SH-SY5Y (cell line): ENCODE measurements at regions not wholly inside any gene's neighbourhood (a gene's known extent, or its start where the extent isn't known, plus 50 kb on each side); places are given as distances from the start of the nearest gene placed in this dataset.

Experiments used
- GATA2 ChIP-seq: IDR thresholded peaks from 2 replicates; pipeline ENCODE4 v1.6.1; 2011; ENCODE audit warnings: mild to moderate bottlenecking, low read depth, low read length
- GATA3 ChIP-seq: IDR thresholded peaks from 2 replicates; pipeline ENCODE4 v1.6.1; 2011; ENCODE audit warnings: low read depth, mild to moderate bottlenecking, low read length, moderate library complexity

DNA sequence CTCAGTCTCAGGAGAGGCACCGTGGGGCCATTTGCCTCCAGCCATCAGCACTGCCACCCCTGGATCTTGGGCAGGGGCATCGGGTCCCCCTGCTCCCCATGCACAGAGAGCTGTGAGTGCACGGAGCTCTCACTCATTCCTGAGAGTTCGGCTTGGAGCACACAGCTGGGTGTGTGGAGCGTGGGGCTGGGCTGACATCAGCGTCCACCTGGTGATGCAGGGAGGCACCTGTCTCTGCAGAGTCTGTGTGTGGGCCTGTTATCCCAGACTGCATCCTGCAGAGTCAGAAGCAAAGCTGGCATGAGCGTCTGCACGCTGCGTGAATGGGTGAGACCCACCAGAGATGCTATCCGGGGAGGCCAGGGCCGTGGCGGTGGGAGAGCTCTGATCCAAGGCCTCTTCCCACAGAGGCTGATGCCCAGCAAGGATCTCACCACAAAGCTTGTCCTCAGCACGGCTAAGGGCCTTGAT, 248.8 kb upstream of the AFDN start:
- TF ChIP-seq GATA2 (no peak), GATA3 (no peak)

DNA sequence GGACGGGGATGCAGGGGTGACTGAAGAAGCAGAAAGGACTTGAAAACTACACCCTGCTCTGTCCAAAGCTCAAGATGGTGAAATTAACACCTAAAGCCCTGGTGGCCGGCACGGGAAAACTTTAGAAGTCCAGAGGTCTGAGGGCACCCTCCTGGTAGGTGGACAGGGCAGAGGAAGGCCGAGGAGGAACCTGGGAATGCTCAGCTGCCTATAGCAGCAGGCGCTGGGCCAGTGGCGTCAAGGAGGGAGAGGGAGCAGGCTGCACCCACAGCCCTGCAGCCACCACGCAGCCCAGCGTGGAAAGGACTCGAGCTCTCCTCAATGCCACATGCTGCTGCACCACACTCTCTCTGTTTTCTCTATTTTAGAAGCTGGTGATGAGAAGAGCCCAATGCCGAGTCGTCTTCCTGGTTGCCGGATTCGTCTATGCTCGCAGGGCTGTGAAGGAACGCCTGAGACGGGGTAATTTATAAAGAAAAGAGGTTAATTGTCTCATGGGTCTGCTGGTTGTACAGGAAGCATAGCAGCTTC, 248.3 kb upstream of the AFDN start:
- TF ChIP-seq GATA3: no peak
- no peak for TF ChIP-seq GATA2

DNA sequence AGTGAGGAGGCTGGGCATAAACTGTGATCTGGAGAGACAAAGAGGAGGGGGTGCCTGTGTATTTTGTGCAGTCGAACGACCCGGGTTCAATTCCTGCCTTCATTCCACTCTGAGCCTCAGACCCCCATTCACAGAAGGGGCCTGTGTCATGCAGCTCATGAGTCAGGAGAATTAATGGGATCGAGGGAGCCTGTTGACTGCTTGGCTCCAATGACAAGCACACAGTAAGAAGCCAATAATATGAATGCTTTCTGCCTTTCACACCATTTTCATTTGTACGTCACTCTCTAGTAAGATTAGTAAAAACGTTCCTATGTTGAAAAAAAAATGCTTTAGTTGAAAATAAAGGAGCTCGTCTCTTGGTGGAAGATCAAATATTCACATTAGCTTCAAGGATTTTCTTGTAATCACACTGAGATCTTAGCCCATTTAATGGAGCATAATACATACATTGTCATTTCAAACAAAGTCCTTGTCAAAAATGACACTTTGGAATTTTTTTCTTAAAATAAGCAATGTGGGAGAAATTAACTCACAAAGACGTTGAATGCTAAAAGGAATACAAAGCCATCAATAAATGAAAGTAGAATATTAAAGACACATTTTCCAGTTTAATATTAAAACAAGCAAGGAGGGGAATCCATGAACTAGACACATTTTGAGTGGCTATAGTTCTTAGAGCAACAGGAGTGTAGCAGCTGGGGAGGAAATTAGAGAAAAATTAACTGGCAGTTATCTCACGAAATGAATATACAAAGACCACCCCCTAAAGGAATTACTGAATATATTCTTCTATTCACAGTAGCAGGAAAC, 246.7 kb upstream of the AFDN start:
- no peak for TF ChIP-seq GATA2

GRCh38 chr6:167580619-167580911, 246.1 kb upstream of the AFDN start:
- TF ChIP-seq GATA2: no peak
- TF ChIP-seq GATA3: no peak

DNA sequence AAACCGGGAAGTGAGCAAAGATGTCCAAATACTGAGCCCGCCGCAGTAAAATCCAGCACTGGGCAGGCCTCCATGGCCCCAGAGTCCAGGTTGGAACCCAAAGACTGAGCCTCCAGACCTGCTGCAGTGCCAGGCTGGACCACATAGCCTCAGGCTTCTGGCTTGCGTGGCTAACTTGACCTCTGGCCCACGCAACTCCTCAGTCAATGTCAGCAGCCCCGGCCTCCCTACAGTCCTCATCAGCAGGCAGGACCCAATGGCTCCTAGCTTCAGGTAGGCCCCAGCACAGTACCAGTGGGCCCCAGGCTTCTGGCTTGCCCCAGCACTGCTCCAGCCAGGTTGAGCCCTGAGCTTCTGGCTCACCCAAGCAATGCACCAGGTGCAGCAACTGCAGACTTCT, 245.1 kb upstream of the AFDN start:
- TF ChIP-seq GATA3 (no peak), GATA2 (no peak)

- TF ChIP-seq GATA3: no peak
Measured at GRCh38 chr6:167583412-167583811, 243.3 kb upstream of the AFDN start.

DNA sequence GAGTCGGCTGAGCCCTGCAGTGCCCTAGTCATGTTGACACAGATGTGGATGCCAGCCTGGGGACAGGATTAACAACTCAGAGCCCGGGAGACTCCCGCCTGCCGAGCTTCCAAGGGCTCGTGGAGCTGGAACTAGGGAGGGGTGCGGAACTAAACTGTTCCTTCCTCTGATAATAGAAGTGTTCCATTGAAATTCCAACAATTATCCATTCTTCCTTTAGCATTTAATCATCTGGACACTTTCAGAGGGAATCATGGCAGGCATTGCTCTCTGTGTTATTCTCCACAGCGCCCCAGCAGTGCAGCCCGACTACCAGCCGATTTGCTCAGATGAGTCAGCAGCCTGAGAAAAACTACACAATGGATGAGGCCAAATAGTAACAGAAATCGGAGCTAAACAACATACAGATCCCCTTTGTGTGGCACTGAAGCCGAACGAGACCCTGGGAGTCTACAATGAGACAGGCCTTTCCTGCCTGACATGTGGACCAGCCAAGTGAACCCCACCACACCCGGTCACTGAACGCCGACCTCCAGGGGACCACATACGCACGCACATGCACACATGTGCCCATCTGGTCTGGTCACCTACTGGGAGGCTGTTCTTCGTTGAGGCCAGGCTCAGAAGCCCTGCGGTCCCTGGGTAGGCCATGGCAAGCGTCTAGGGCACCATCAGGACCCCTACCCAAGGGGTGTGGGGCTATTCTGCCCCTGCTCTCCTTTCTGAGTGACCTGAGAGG, 238.4 kb upstream of the AFDN start:
- TF ChIP-seq GATA3 (no peak), GATA2 (no peak)

DNA sequence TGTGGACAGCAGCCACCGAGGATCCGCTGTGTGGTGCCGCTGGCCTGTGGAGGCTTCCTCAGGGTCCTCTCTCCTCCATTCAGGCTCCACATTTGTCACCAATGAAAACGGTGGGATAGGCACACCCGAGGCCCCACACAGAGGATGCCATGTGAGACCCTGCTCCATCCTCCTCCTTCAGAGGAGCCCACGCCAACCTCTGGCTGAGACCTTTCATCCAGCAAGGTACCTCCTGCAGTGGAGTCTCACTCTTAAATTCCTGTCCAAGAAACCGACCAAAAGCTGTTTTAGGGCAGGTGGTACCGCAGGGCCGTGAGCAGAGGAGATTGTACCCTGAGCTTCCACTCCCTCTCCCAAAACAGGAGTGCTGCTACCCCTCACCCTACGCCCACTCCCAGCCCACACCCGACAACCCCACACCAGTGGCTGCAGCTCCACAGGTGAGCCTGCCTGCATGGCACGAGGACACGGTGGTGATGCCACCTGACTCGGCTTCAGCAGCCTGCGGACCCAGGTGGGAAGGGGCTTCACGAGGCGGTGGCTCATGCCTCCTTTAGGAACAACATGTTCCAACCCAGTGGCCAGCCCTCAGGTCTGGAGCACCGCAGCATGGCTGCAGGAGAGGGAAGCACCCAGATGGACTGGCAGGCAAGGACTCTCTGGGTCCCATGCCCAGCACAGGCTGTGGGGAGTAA, 237.6 kb upstream of the AFDN start:
- TF ChIP-seq GATA3 (no peak), GATA2 (no peak)

GRCh38 chr6:167589615-167589940, 237.1 kb upstream of the AFDN start:
- TF ChIP-seq GATA2 (no peak), GATA3 (no peak)

DNA sequence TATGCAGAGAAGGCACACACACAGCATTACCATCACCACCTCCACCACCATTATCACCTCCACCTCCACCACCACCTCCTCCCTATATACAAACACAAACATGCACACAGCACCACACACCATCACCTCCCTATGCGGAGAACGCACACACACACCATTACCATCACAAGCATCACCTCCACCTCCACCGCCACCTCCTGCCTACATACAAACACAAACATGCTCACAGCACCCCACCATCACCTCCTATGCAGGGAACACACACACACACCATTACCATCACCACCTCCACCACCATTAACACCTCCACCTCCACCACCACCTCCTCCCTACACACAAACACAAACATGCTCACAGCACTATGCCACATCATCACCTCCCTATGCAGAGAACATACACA, 236.5 kb upstream of the AFDN start:
- TF ChIP-seq GATA3 (no peak), GATA2 (no peak)
